H1 (cell line): ENCODE measurements at regions not wholly inside any gene's neighbourhood (a gene's known extent, or its start where the extent isn't known, plus 50 kb on each side); places are given as distances from the start of the nearest gene placed in this dataset.

Experiments
- CTCF ChIA-PET: fragments of 300-600 bp; sonication (Branson Sonifier 250); formaldehyde crosslinking; loops from one replicate; lab custom pipeline; 2021; ENCODE audit not compliant: partially characterized antibody; lab: Charles Lee
- POLR2A ChIA-PET: fragments of 300-600 bp; sonication (Branson Sonifier 250); formaldehyde crosslinking; loops from one replicate; lab custom pipeline; 2021; ENCODE audit warnings: inconsistent platforms; ENCODE audit not compliant: partially characterized antibody; lab: Charles Lee
- DNase-seq, 2 experiments: peaks; one replicate each; pipeline versions ENCODE4 v3.0.0 to v3.0.0-alpha.2; 2010 to 2022; ENCODE audit warnings: low spot score in 2 of 2, low read depth in 1 of 2, mixed read lengths in 1 of 2
- FAIRE-seq: peaks from 2 replicates; lab custom pipeline; 2011; peaks lifted over from hg19 to GRCh38; lab: Jason Lieb, UNC
- H2AFZ ChIP-seq: 2 replicates; pipeline ENCODE4 v1.8.1; 2012; ENCODE audit warnings: low read length, inconsistent platforms
- H2AK5ac ChIP-seq: 2 replicates; pipeline ENCODE4 v1.6.1; 2013; ENCODE audit warnings: low read depth, low read length
- H2BK120ac ChIP-seq: replicated peaks from 2 replicates; pipeline ENCODE3; 2013; ENCODE audit warnings: low read depth, low read length, inconsistent platforms
- H2BK12ac ChIP-seq: 2 replicates; pipeline ENCODE4 v1.6.1; 2013; ENCODE audit warnings: low read depth, low read length
- H2BK15ac ChIP-seq: 2 replicates; pipeline ENCODE4 v1.6.1; 2013; ENCODE audit warnings: low read length
- H2BK20ac ChIP-seq: 2 replicates; pipeline ENCODE4 v1.6.1; 2013; ENCODE audit warnings: low read length
- H2BK5ac ChIP-seq: 2 replicates; pipeline ENCODE4 v1.6.1; 2013; ENCODE audit warnings: low read depth, low read length
- H3K14ac ChIP-seq: 2 replicates; pipeline ENCODE4 v1.6.1; 2013; ENCODE audit warnings: inconsistent platforms; ENCODE audit not compliant: insufficient read length
- H3K18ac ChIP-seq: 2 replicates; pipeline ENCODE4 v1.6.1; 2013; ENCODE audit warnings: low read length; ENCODE audit errors: extremely low read depth
- H3K23ac ChIP-seq: 2 replicates; pipeline ENCODE4 v1.6.1; 2013; ENCODE audit warnings: inconsistent platforms; ENCODE audit not compliant: insufficient read length
- H3K23me2 ChIP-seq: 2 replicates; pipeline ENCODE4 v1.6.1; 2013; ENCODE audit warnings: low read depth, low read length
- H3K27ac ChIP-seq: 2 replicates; pipeline ENCODE4 v1.6.1; 2011; ENCODE audit warnings: low read depth, low read length, inconsistent platforms
- H3K27me3 ChIP-seq, 4 experiments: replicated peaks in 1 of 4; 1 replicate in 1 of 4; 2 replicates in 3 of 4; pipeline versions ENCODE4 v1.6.1 to v1.8.1; 2011 to 2013; ENCODE audit warnings: low read length in 3 of 4, mild to moderate bottlenecking in 3 of 4, inconsistent platforms in 2 of 4, mixed read lengths in 2 of 4, moderate library complexity in 1 of 4; ENCODE audit not compliant: control insufficient read depth in 3 of 4, insufficient read depth in 3 of 4; ENCODE audit errors: extremely low read depth in 1 of 4
- H3K36me3 ChIP-seq, 4 experiments: 2 replicates each; pipeline versions ENCODE4 v1.6.1 to v1.8.1; 2011 to 2013; ENCODE audit warnings: mild to moderate bottlenecking in 4 of 4, low read length in 3 of 4, moderate library complexity in 2 of 4, control low read depth in 1 of 4, inconsistent platforms in 1 of 4; ENCODE audit not compliant: insufficient read depth in 4 of 4, control insufficient read depth in 2 of 4
- H3K4ac ChIP-seq: replicated peaks from 2 replicates; pipeline ENCODE3; 2013; ENCODE audit warnings: low read length, low read depth, mixed read lengths, inconsistent platforms; ENCODE audit not compliant: insufficient read length
- H3K4me1 ChIP-seq, 4 experiments: replicated peaks in 1 of 4; 1 replicate in 1 of 4; 2 replicates in 3 of 4; pipeline versions ENCODE4 v1.6.1 to v1.8.1; 2011 to 2013; ENCODE audit warnings: low read length in 3 of 4, inconsistent platforms in 2 of 4, mixed read lengths in 1 of 4; ENCODE audit not compliant: insufficient read depth in 4 of 4, control insufficient read depth in 3 of 4
- H3K4me2 ChIP-seq, 2 experiments: 2 replicates each; pipeline versions ENCODE4 v1.6.1 to v1.8.1; 2011 to 2013; ENCODE audit warnings: low read depth in 2 of 2, low read length in 2 of 2, control low read depth in 1 of 2, inconsistent platforms in 1 of 2, mild to moderate bottlenecking in 1 of 2; ENCODE audit not compliant: insufficient read depth in 1 of 2
- H3K4me3 ChIP-seq, 4 experiments: fragments of 200-600, 300-600 bp in 1 of 4; sonication (generic), shearing (Covaris generic), sonication (Bioruptor Twin) in 1 of 4; 2 replicates each; pipeline versions ENCODE4 v1.5.1 to v1.8.1; 2011 to 2016; ENCODE audit warnings: low read length in 4 of 4, low read depth in 3 of 4, control low read depth in 2 of 4, inconsistent platforms in 2 of 4, mild to moderate bottlenecking in 2 of 4, mixed read lengths in 1 of 4, moderate library complexity in 1 of 4; ENCODE audit not compliant: insufficient read depth in 2 of 4; ENCODE audit errors: extremely low read depth in 1 of 4
- H3K56ac ChIP-seq: replicated peaks from 2 replicates; pipeline ENCODE3; 2013; ENCODE audit warnings: low read depth, mild to moderate bottlenecking, mixed read lengths, low read length, inconsistent platforms; ENCODE audit not compliant: insufficient read length
- H3K79me1 ChIP-seq: 2 replicates; pipeline ENCODE4 v1.6.1; 2013; ENCODE audit warnings: low read depth, low read length, control low read depth
- H3K79me2 ChIP-seq, 2 experiments: 2 replicates each; pipeline versions ENCODE4 v1.6.1 to v1.8.1; 2012 to 2013; ENCODE audit warnings: low read length in 2 of 2, mild to moderate bottlenecking in 2 of 2, inconsistent platforms in 1 of 2; ENCODE audit not compliant: insufficient read depth in 2 of 2, control insufficient read depth in 1 of 2
- H3K9ac ChIP-seq, 4 experiments: replicated peaks in 1 of 4; 1 replicate in 1 of 4; 2 replicates in 3 of 4; pipeline versions ENCODE4 v1.6.1 to v1.8.1; 2011 to 2013; ENCODE audit warnings: low read depth in 3 of 4, low read length in 3 of 4, control low read depth in 2 of 4, mild to moderate bottlenecking in 2 of 4, moderate library complexity in 2 of 4, inconsistent platforms in 1 of 4; ENCODE audit errors: extremely low read depth in 1 of 4
- H3K9me3 ChIP-seq, 2 experiments: 2 replicates each; pipeline versions ENCODE4 v1.6.1 to v1.8.1; 2012 to 2013; ENCODE audit warnings: mild to moderate bottlenecking in 2 of 2, moderate library complexity in 2 of 2, control low read depth in 1 of 2, inconsistent platforms in 1 of 2, low read depth in 1 of 2, low read length in 1 of 2, mixed read lengths in 1 of 2; ENCODE audit not compliant: insufficient read depth in 2 of 2
- H4K20me1 ChIP-seq, 2 experiments: replicated peaks in 1 of 2; 2 replicates each; pipeline versions ENCODE3 to v1.8.1; 2011 to 2013; ENCODE audit warnings: inconsistent platforms in 2 of 2, low read length in 2 of 2, mild to moderate bottlenecking in 1 of 2; ENCODE audit not compliant: insufficient read depth in 2 of 2, control insufficient read depth in 1 of 2
- H4K5ac ChIP-seq: 2 replicates; pipeline ENCODE4 v1.6.1; 2013; ENCODE audit warnings: low read length, low read depth, mixed read lengths, inconsistent platforms; ENCODE audit not compliant: insufficient read length
- H4K8ac ChIP-seq: 2 replicates; pipeline ENCODE4 v1.8.0; 2013; ENCODE audit warnings: mild to moderate bottlenecking, moderate library complexity, low read length, inconsistent platforms; ENCODE audit not compliant: insufficient read depth; ENCODE audit errors: extremely low read depth
- H4K91ac ChIP-seq: replicated peaks from 2 replicates; pipeline ENCODE3; 2013; ENCODE audit warnings: low read length, mixed read lengths, inconsistent platforms; ENCODE audit not compliant: insufficient read length
- CHD1 ChIP-seq: IDR thresholded peaks from 2 replicates; pipeline ENCODE4 v1.6.1; 2012; ENCODE audit warnings: low read depth, low read length, improper control_type of control experiment
- FOSL1 ChIP-seq: IDR thresholded peaks from 2 replicates; pipeline ENCODE4 v1.6.1; 2011; ENCODE audit warnings: mild to moderate bottlenecking, low read depth, low read length, moderate library complexity; ENCODE audit not compliant: insufficient read depth
- MAFK ChIP-seq: IDR thresholded peaks from 2 replicates; pipeline ENCODE4 v1.6.1; 2012; ENCODE audit warnings: low read depth, mild to moderate bottlenecking, improper control_type of control experiment, low read length
- RAD21 ChIP-seq, 2 experiments: IDR thresholded peaks in 1 of 2; conservative IDR thresholded peaks in 1 of 2; 2 replicates each; pipeline ENCODE4 v1.6.1; 2011; ENCODE audit warnings: low read depth in 2 of 2, low read length in 2 of 2, improper control_type of control experiment in 1 of 2, inconsistent platforms in 1 of 2, mild to moderate bottlenecking in 1 of 2, moderate library complexity in 1 of 2
- RFX5 ChIP-seq: IDR thresholded peaks from 2 replicates; pipeline ENCODE4 v1.6.1; 2011; ENCODE audit warnings: low read depth, low read length, improper control_type of control experiment, borderline replicate concordance
- RNF2 ChIP-seq: fragments of 200-900, 300-1000 bp; sonication (generic); IDR thresholded peaks from 2 replicates; pipeline ENCODE4 v1.7.1; 2016; ENCODE audit warnings: borderline replicate concordance, low read depth, mild to moderate bottlenecking, antibody characterized with exemption, low read length; ENCODE audit not compliant: poor library complexity, severe bottlenecking; ENCODE audit errors: missing control alignments
- SP1 ChIP-seq: IDR thresholded peaks from 2 replicates; pipeline ENCODE4 v1.6.1; 2011; ENCODE audit warnings: low read depth, low read length
- SUZ12 ChIP-seq: fragments of 200-600 bp; sonication (generic); IDR thresholded peaks from 2 replicates; pipeline ENCODE4 v1.6.1; 2012; ENCODE audit warnings: mild to moderate bottlenecking, inconsistent platforms, low read length, moderate library complexity, mixed read lengths
- USF2 ChIP-seq: IDR thresholded peaks from 2 replicates; pipeline ENCODE4 v1.6.1; 2011; ENCODE audit warnings: low read length, improper control_type of control experiment
- ZNF274 ChIP-seq: IDR thresholded peaks from 2 replicates; pipeline ENCODE4 v1.7.0; 2012; ENCODE audit warnings: low read length, borderline replicate concordance; ENCODE audit errors: extremely low read depth
- WGBS, 2 experiments: shearing (Covaris generic) in 1 of 2; methylation state at CpG; one replicate each; pipeline versions ENCODE4 v1.1.6 to v1.1.7; 2013 to 2015; ENCODE audit warnings: low lambda C conversion rate in 2 of 2, mixed read lengths in 2 of 2, inconsistent platforms in 1 of 2, low coverage in 1 of 2, missing lambda C conversion rate in 1 of 2; ENCODE audit not compliant: insufficient replicate concordance in 2 of 2, insufficient coverage in 1 of 2, insufficient read length in 1 of 2; ENCODE audit errors: extremely low coverage in 1 of 2, missing lambda C conversion rate in 1 of 2; 5-methylcytosine and 5-hydroxymethylcytosine counted together

GRCh38 chr1:116306102-116306501, 66.9 kb upstream of the ATP1A1 start:
- H3K9me3 ChIP-seq, result no peaks in the 10 kb centered on the region
- no peak overlapping the region for H2BK12ac ChIP-seq
- no peak overlapping the region for H2AFZ ChIP-seq
- no peaks in the 10 kb centered on the region for H3K79me2 ChIP-seq
- H3K56ac ChIP-seq, result no peak overlapping the region
- H4K8ac ChIP-seq, result no peak overlapping the region
- no peaks in the 10 kb centered on the region for H3K27me3 ChIP-seq
- no peaks in the 10 kb centered on the region for H3K79me1 ChIP-seq
- no peak overlapping the region for H2BK15ac ChIP-seq
- H4K91ac ChIP-seq, result no peak overlapping the region
- H3K14ac ChIP-seq, result no peak overlapping the region
- H3K23me2 ChIP-seq, result no peaks in the 10 kb centered on the region
- DNase-seq (no peak), FAIRE-seq (no peak)
- no peak overlapping the region for H3K4ac ChIP-seq
- TF ChIP-seq RFX5 (no peak), SUZ12 (no peak), MAFK (no peak), FOSL1 (no peak), ZNF274 (no peak), SP1 (no peak), RNF2 (no peak), USF2 (no peak), RAD21 (IDR thresholded peaks at IDR 0.05 in 1 of 2, conservative IDR thresholded peaks at IDR 0.05 in 1 of 2; ENCODE audit: low read depth in 2 of 2, low read length in 2 of 2) (no peak), CHD1 (no peak)
- no peak overlapping the region for H3K4me2 ChIP-seq
- H2AK5ac ChIP-seq, result no peak overlapping the region
- no peak overlapping the region for H3K9ac ChIP-seq
- POLR2A ChIA-PET, result no interaction called here
- H3K36me3 ChIP-seq, result no peaks in the 10 kb centered on the region
- WGBS, 2 experiments, result 92% methylated on average over 2 of the region's 2 CpGs; no CpG with 5 or more reads in 1 of the 2 experiments
- no peak overlapping the region for H4K5ac ChIP-seq
- no peak overlapping the region for H2BK20ac ChIP-seq
- no peak overlapping the region for H2BK5ac ChIP-seq
- no peaks in the 10 kb centered on the region for H4K20me1 ChIP-seq
- H3K4me3 ChIP-seq, result no peak overlapping the region
- CTCF ChIA-PET, result interaction anchor here (1.6 kb wide), 1 partner anchor 180 kb away, joined by 3 read pairs; no protein-coding TSS in a partner anchor
- H3K27ac ChIP-seq, result no peak overlapping the region
- no peak overlapping the region for H2BK120ac ChIP-seq
- H3K4me1 ChIP-seq, result peaks cover 0 to 2% (median under 1%) of the 10 kb centered on the region in 4 experiments; a peak in 1 of 7 replicates
- no peak overlapping the region for H3K23ac ChIP-seq
- no peak overlapping the region for H3K18ac ChIP-seq
